Caco-2 (cell line): ENCODE measurements at regions not wholly inside any gene's neighbourhood (a gene's known extent, or its start where the extent isn't known, plus 50 kb on each side); places are given as distances from the start of the nearest gene placed in this dataset.

Experiments used
- BruUV-seq: library from RNA; stranded (reverse); fragments of 400-500 nt; replicated peaks from 2 replicates; lab custom pipeline; 2021; lab: Mats Ljungman, UMichigan
- CTCF ChIA-PET: fragments of 300-600 bp; sonication (Branson Sonifier 250); formaldehyde crosslinking; loops from one replicate; lab custom pipeline; 2022; ENCODE audit warnings: antibody characterized with exemption; lab: Charles Lee
- POLR2A ChIA-PET: fragments of 300-600 bp; sonication (Branson Sonifier 250); formaldehyde crosslinking; loops from one replicate; lab custom pipeline; 2022; ENCODE audit warnings: antibody characterized with exemption; lab: Charles Lee
- DNase-seq, 2 experiments: peaks; one replicate each; pipeline versions ENCODE4 v3.0.0 to v3.0.0-alpha.2; 2020 to 2022
- H3K27me3 ChIP-seq: replicated peaks from 2 replicates; pipeline ENCODE4 v1.6.0; 2011; ENCODE audit warnings: low read length; ENCODE audit not compliant: control insufficient read depth, insufficient read depth
- H3K36me3 ChIP-seq: 2 replicates; pipeline ENCODE4 v1.5.1; 2011; ENCODE audit warnings: low read length; ENCODE audit not compliant: control insufficient read depth, insufficient read depth
- H3K4me1 ChIP-seq: fragments of 250-450 bp; sonication (Bioruptor Pico); 2 replicates; pipeline ENCODE4 v1.5.1; 2020; ENCODE audit warnings: mild to moderate bottlenecking
- H3K4me3 ChIP-seq: 2 replicates; pipeline ENCODE4 v1.5.1; 2011; ENCODE audit warnings: low read depth, mild to moderate bottlenecking, control low read depth, low read length
- H3K9me3 ChIP-seq: fragments of 250-450 bp; sonication (Bioruptor Pico); 2 replicates; pipeline ENCODE4 v1.5.1; 2020; ENCODE audit warnings: mild to moderate bottlenecking, moderate library complexity
- H3K27ac Mint-ChIP-seq: one replicate; pipeline ENCODE4 v1.8.0; 2022; ENCODE audit warnings: mixed read lengths; ENCODE audit not compliant: unreplicated experiment
- H3K27me3 Mint-ChIP-seq: one replicate; pipeline ENCODE4 v1.8.0; 2022; ENCODE audit warnings: mixed read lengths; ENCODE audit not compliant: insufficient read depth, unreplicated experiment
- H3K36me3 Mint-ChIP-seq: one replicate; pipeline ENCODE4 v1.8.0; 2022; ENCODE audit warnings: mild to moderate bottlenecking, mixed read lengths; ENCODE audit not compliant: insufficient read depth, unreplicated experiment
- H3K4me1 Mint-ChIP-seq: one replicate; pipeline ENCODE4 v1.8.0; 2022; ENCODE audit warnings: low read depth, mixed read lengths; ENCODE audit not compliant: unreplicated experiment
- H3K4me3 Mint-ChIP-seq: one replicate; pipeline ENCODE4 v1.8.0; 2022; ENCODE audit warnings: mild to moderate bottlenecking, moderate library complexity, mixed read lengths; ENCODE audit not compliant: unreplicated experiment
- H3K9me3 Mint-ChIP-seq: one replicate; pipeline ENCODE4 v1.8.0; 2022; ENCODE audit warnings: mixed read lengths; ENCODE audit not compliant: unreplicated experiment
- intact Hi-C: fragments of 100-400 bp; cut with micrococcal nuclease; formaldehyde crosslinking; loops from one replicate; pipeline ENCODE4 v1.10.0; 2022; ENCODE audit not compliant: unreplicated experiment
- TF ChIP-seq, protein P1 (sequence below), 2 experiments: fragments of 200-600 bp in 1 of 2; IDR thresholded peaks; 1 replicate in 1 of 2; 2 replicates in 1 of 2; pipeline versions ENCODE4 v1.5.1 to v1.8.0; 2011 to 2022; ENCODE audit warnings: antibody characterized with exemption in 1 of 2, control low read depth in 1 of 2, inconsistent platforms in 1 of 2, low read depth in 1 of 2, low read length in 1 of 2, mild to moderate bottlenecking in 1 of 2, moderate library complexity in 1 of 2; ENCODE audit not compliant: insufficient read depth in 1 of 2, severe bottlenecking in 1 of 2, unreplicated experiment in 1 of 2

DNA sequence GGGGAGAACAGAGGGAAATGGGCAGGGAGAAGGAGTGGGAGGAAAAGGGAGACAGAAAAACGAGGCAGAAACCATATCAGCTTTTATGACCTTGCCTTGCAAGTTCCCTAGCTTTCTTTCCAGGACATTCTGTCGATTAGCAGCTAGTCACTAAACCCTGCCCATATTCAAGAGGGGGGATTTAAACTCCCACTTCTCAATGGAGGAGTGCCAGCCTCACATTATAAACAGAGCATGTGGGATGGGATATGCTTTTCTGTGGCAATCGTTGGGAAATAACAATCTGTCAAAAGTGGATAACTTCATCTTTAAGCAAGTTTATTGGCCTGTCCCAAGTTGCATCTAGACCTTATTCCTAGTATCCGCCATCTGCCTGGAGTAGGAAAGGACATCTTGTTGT lies 57.0 kb upstream of the TMEM170B start:
- intact Hi-C loops: no loop called here

DNA sequence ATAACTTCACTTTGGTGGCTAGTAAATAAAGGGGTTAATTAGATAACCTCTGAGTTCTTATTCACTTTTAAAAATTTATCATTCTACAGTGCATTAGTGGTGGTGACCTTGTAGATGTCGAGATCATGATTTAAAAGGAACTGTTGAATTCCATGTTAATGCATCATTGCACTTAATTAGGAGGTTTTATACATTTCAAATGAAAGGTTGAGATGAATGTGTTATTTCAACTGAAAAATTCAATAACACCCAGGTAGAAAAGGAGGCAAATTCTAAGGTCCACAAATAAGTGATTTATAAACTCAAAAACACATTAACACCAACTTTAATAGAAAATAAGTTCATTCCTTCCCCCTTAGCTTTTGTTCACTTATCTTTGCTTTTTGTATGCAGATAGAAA lies 58.3 kb upstream of the TMEM170B start:
- CTCF ChIA-PET: no interaction called here
- H3K4me1 Mint-ChIP-seq: peaks cover 5% of the 10 kb centered on the region

More for the DNA sequence above, 57.0 kb upstream of the TMEM170B start:
- Mint-ChIP-seq H3K4me3 (no peak overlapping the region), H3K36me3 (no peaks in the 10 kb centered on the region), H3K27ac (no peak overlapping the region), H3K9me3 (no peaks in the 10 kb centered on the region), H3K4me1 (peaks cover 5% of the 10 kb centered on the region), H3K27me3 (no peaks in the 10 kb centered on the region)
- H3K36me3 ChIP-seq: no peaks in the 10 kb centered on the region
- POLR2A ChIA-PET: no interaction called here
- no peak for DNase-seq
- 0 out of 2 replicates have a peak, but pooled peaks cover 5% of the 10 kb centered on the region for H3K4me1 ChIP-seq
- H3K9me3 ChIP-seq: peaks cover 5% of the 10 kb centered on the region; the same call in 1 of the 2 replicates
- H3K27me3 ChIP-seq: no peaks in the 10 kb centered on the region
- no TSS peak for BruUV-seq
- TF ChIP-seq, protein P1, sequence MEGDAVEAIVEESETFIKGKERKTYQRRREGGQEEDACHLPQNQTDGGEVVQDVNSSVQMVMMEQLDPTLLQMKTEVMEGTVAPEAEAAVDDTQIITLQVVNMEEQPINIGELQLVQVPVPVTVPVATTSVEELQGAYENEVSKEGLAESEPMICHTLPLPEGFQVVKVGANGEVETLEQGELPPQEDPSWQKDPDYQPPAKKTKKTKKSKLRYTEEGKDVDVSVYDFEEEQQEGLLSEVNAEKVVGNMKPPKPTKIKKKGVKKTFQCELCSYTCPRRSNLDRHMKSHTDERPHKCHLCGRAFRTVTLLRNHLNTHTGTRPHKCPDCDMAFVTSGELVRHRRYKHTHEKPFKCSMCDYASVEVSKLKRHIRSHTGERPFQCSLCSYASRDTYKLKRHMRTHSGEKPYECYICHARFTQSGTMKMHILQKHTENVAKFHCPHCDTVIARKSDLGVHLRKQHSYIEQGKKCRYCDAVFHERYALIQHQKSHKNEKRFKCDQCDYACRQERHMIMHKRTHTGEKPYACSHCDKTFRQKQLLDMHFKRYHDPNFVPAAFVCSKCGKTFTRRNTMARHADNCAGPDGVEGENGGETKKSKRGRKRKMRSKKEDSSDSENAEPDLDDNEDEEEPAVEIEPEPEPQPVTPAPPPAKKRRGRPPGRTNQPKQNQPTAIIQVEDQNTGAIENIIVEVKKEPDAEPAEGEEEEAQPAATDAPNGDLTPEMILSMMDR (IDR thresholded peaks at IDR 0.05; ENCODE audit: insufficient read depth in 1 of 2, low read depth in 1 of 2, low read length in 1 of 2, severe bottlenecking in 1 of 2, unreplicated experiment in 1 of 2): no peak
- CTCF ChIA-PET: interaction anchor here (0.6 to 0.7 kb wide), 2 partner anchors 154 to 248 kb away, joined by 3 to 4 read pairs; partner anchors contain the start of gene NEDD9
- H3K4me3 ChIP-seq: no peak overlapping the region

DNA sequence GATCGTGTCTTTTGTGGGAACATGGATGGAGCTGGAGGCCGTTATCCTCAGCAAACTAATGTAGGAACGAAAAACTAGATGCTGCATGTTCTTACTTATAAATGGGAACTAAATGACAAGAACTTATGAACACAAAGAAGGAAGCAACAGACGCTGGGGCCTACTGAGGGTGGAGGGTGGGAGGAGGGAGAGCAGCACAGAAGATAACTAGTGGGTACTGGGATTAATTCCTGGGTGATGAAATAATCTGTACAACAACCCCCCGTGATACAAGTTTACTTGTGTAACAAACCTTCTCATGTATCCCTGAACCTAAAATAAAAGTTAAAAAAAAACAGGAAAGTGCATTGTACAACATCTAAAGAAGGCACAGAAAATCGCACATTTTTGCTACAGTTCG lies 59.0 kb upstream of the TMEM170B start:
- no peaks in the 10 kb centered on the region for H3K27me3 Mint-ChIP-seq
- H3K9me3 ChIP-seq: peaks cover 5% of the 10 kb centered on the region; the same call in 1 of the 2 replicates
- no peaks in the 10 kb centered on the region for H3K36me3 Mint-ChIP-seq
- H3K36me3 ChIP-seq: no peaks in the 10 kb centered on the region
- intact Hi-C loops: no loop called here
- no peak overlapping the region for H3K4me3 ChIP-seq
- no peak for DNase-seq
- H3K4me1 ChIP-seq: 0 out of 2 replicates have a peak, but pooled peaks cover 5% of the 10 kb centered on the region
- H3K27me3 ChIP-seq: no peaks in the 10 kb centered on the region
- peaks cover 5% of the 10 kb centered on the region for H3K4me1 Mint-ChIP-seq
- H3K4me3 Mint-ChIP-seq: no peak overlapping the region
- H3K9me3 Mint-ChIP-seq: no peaks in the 10 kb centered on the region
- TF ChIP-seq, protein P1 (IDR thresholded peaks at IDR 0.05; ENCODE audit: insufficient read depth in 1 of 2, low read depth in 1 of 2, low read length in 1 of 2, severe bottlenecking in 1 of 2, unreplicated experiment in 1 of 2): no peak
- no TSS peak for BruUV-seq
- POLR2A ChIA-PET: no interaction called here
- no peak overlapping the region for H3K27ac Mint-ChIP-seq
- CTCF ChIA-PET: no interaction called here

More for the DNA sequence above, 58.3 kb upstream of the TMEM170B start:
- POLR2A ChIA-PET: no interaction called here
- H3K4me3 Mint-ChIP-seq: no peak overlapping the region
- H3K27ac Mint-ChIP-seq: no peak overlapping the region
- no peaks in the 10 kb centered on the region for H3K36me3 Mint-ChIP-seq
- H3K9me3 ChIP-seq: peaks cover 5% of the 10 kb centered on the region; the same call in 1 of the 2 replicates
- no peak overlapping the region for H3K4me3 ChIP-seq
- H3K27me3 Mint-ChIP-seq: no peaks in the 10 kb centered on the region
- 0 out of 2 replicates have a peak, but pooled peaks cover 5% of the 10 kb centered on the region for H3K4me1 ChIP-seq
- TF ChIP-seq, protein P1 (IDR thresholded peaks at IDR 0.05; ENCODE audit: insufficient read depth in 1 of 2, low read depth in 1 of 2, low read length in 1 of 2, severe bottlenecking in 1 of 2, unreplicated experiment in 1 of 2): no peak
- intact Hi-C loops: no loop called here
- H3K9me3 Mint-ChIP-seq: no peaks in the 10 kb centered on the region
- no peaks in the 10 kb centered on the region for H3K27me3 ChIP-seq
- no peaks in the 10 kb centered on the region for H3K36me3 ChIP-seq
- DNase-seq: no peak
- no TSS peak for BruUV-seq
